H9 (cell line): ENCODE measurements at regions not wholly inside any gene's neighbourhood (a gene's known extent, or its start where the extent isn't known, plus 50 kb on each side); places are given as distances from the start of the nearest gene placed in this dataset.

Experiments used
- DNase-seq: peaks from one replicate; pipeline ENCODE4 v3.0.0-alpha.2; 2017
- H2AFZ ChIP-seq: one replicate; pipeline ENCODE4 v1.6.1; 2013; ENCODE audit warnings: mild to moderate bottlenecking, low read length, control low read depth, moderate library complexity
- H2AK5ac ChIP-seq: 2 replicates; pipeline ENCODE4 v1.6.1; 2013; ENCODE audit warnings: low read length, control low read depth, mixed read lengths; ENCODE audit not compliant: insufficient read length
- H2BK120ac ChIP-seq: one replicate; pipeline ENCODE4 v1.6.1; 2013; ENCODE audit warnings: low read depth, mild to moderate bottlenecking, low read length, control low read depth, inconsistent platforms; ENCODE audit not compliant: poor library complexity, severe bottlenecking
- H2BK12ac ChIP-seq: 2 replicates; pipeline ENCODE4 v1.6.1; 2013; ENCODE audit warnings: low read length, control low read depth, mixed read lengths, low read depth; ENCODE audit not compliant: insufficient read length
- H2BK15ac ChIP-seq: 2 replicates; pipeline ENCODE4 v1.6.1; 2013; ENCODE audit warnings: low read depth, low read length, control low read depth
- H2BK20ac ChIP-seq: one replicate; pipeline ENCODE4 v1.6.1; 2013; ENCODE audit warnings: low read depth, mild to moderate bottlenecking, low read length, control low read depth, inconsistent platforms; ENCODE audit not compliant: poor library complexity, severe bottlenecking
- H2BK5ac ChIP-seq: 2 replicates; pipeline ENCODE4 v1.6.1; 2013; ENCODE audit warnings: low read length, control low read depth, mixed read lengths; ENCODE audit not compliant: insufficient read length
- H3K14ac ChIP-seq: 2 replicates; pipeline ENCODE4 v1.6.1; 2013; ENCODE audit warnings: low read length, control low read depth; ENCODE audit not compliant: insufficient read depth
- H3K18ac ChIP-seq: 2 replicates; pipeline ENCODE4 v1.6.1; 2013; ENCODE audit warnings: low read depth, mild to moderate bottlenecking, mixed read lengths, low read length, control low read depth; ENCODE audit not compliant: insufficient read length
- H3K23ac ChIP-seq: 2 replicates; pipeline ENCODE4 v1.6.1; 2013; ENCODE audit warnings: low read length, control low read depth, mixed read lengths, low read depth; ENCODE audit not compliant: insufficient read length
- H3K23me2 ChIP-seq: 2 replicates; pipeline ENCODE4 v1.6.1; 2013; ENCODE audit warnings: low read depth, mild to moderate bottlenecking, mixed read lengths, low read length, control low read depth; ENCODE audit not compliant: insufficient read length, poor library complexity, severe bottlenecking
- H3K27ac ChIP-seq: 2 replicates; pipeline ENCODE4 v1.5.1; 2013; ENCODE audit warnings: low read length, control low read depth, mixed read lengths, low read depth; ENCODE audit not compliant: insufficient read length
- H3K27me3 ChIP-seq: 2 replicates; pipeline ENCODE4 v1.6.1; 2013; ENCODE audit warnings: low read length, control low read depth, inconsistent platforms; ENCODE audit not compliant: insufficient read depth
- H3K4ac ChIP-seq: 2 replicates; pipeline ENCODE4 v1.6.1; 2013; ENCODE audit warnings: low read depth, mild to moderate bottlenecking, control low read depth, inconsistent platforms, low read length, moderate library complexity
- H3K4me1 ChIP-seq: 2 replicates; pipeline ENCODE4 v1.6.1; 2013; ENCODE audit warnings: low read length, control low read depth, inconsistent platforms; ENCODE audit not compliant: insufficient read depth
- H3K4me2 ChIP-seq: 2 replicates; pipeline ENCODE4 v1.6.1; 2013; ENCODE audit warnings: low read length, control low read depth, mixed read lengths; ENCODE audit not compliant: insufficient read length, insufficient read depth
- H3K56ac ChIP-seq: 2 replicates; pipeline ENCODE4 v1.6.1; 2013; ENCODE audit warnings: low read depth, mild to moderate bottlenecking, mixed read lengths, low read length, control low read depth; ENCODE audit not compliant: insufficient read length
- H3K79me1 ChIP-seq: 2 replicates; pipeline ENCODE4 v1.6.1; 2013; ENCODE audit warnings: low read depth, mild to moderate bottlenecking, moderate library complexity, low read length, control low read depth, inconsistent platforms; ENCODE audit not compliant: insufficient read depth, poor library complexity, severe bottlenecking
- H3K79me2 ChIP-seq: 2 replicates; pipeline ENCODE4 v1.6.1; 2013; ENCODE audit warnings: low read length, control low read depth, inconsistent platforms; ENCODE audit not compliant: insufficient read depth
- H3K9ac ChIP-seq: 2 replicates; pipeline ENCODE4 v1.6.1; 2013; ENCODE audit warnings: low read length, control low read depth, mixed read lengths; ENCODE audit not compliant: insufficient read length; ENCODE audit errors: extremely low read depth
- H3K9me3 ChIP-seq: one replicate; pipeline ENCODE4 v1.6.1; 2013; ENCODE audit warnings: low read depth, low read length, inconsistent platforms; ENCODE audit not compliant: control insufficient read depth
- H3T11ph ChIP-seq: one replicate; pipeline ENCODE4 v1.6.1; 2013; ENCODE audit warnings: mild to moderate bottlenecking, low read length, control low read depth, inconsistent platforms
- H4K20me1 ChIP-seq: one replicate; pipeline ENCODE4 v1.6.1; 2013; ENCODE audit not compliant: control insufficient read depth, insufficient read length, insufficient read depth
- H4K5ac ChIP-seq: 2 replicates; pipeline ENCODE4 v1.6.1; 2013; ENCODE audit warnings: low read depth, mild to moderate bottlenecking, mixed read lengths, low read length, control low read depth; ENCODE audit not compliant: insufficient read length
- H4K8ac ChIP-seq: replicated peaks from 2 replicates; pipeline ENCODE4 v1.6.1; 2013; ENCODE audit warnings: low read length, control low read depth, mixed read lengths, low read depth; ENCODE audit not compliant: insufficient read length
- H4K91ac ChIP-seq: 2 replicates; pipeline ENCODE4 v1.6.1; 2013; ENCODE audit warnings: low read depth, mild to moderate bottlenecking, moderate library complexity, mixed read lengths, low read length, control low read depth; ENCODE audit not compliant: insufficient read length
- H3K27ac Mint-ChIP-seq, 3 experiments: 2 replicates in 2 of 3; 3 replicates in 1 of 3; pipeline ENCODE4 v1.8.0; 2020 to 2021; ENCODE audit warnings: mixed read lengths in 3 of 3, mild to moderate bottlenecking in 1 of 3, moderate library complexity in 1 of 3
- H3K27me3 Mint-ChIP-seq: 2 replicates; pipeline ENCODE4 v1.8.0; 2021; ENCODE audit warnings: low read depth, mild to moderate bottlenecking, moderate library complexity, mixed read lengths
- H3K36me3 Mint-ChIP-seq, 3 experiments: 2 replicates in 2 of 3; 3 replicates in 1 of 3; pipeline ENCODE4 v1.8.0; 2020 to 2021; ENCODE audit warnings: low read depth in 3 of 3, mixed read lengths in 3 of 3; ENCODE audit not compliant: insufficient read depth in 1 of 3
- H3K4me1 Mint-ChIP-seq, 2 experiments: 2 replicates each; pipeline ENCODE4 v1.8.0; 2020; ENCODE audit warnings: mixed read lengths in 2 of 2
- H3K4me3 Mint-ChIP-seq, 2 experiments: 2 replicates in 1 of 2; 3 replicates in 1 of 2; pipeline ENCODE4 v1.8.0; 2020 to 2021; ENCODE audit warnings: mild to moderate bottlenecking in 2 of 2, mixed read lengths in 2 of 2, moderate library complexity in 1 of 2
- H3K9me3 Mint-ChIP-seq, 2 experiments: 2 replicates in 1 of 2; 3 replicates in 1 of 2; pipeline ENCODE4 v1.8.0; 2020; ENCODE audit warnings: mild to moderate bottlenecking in 2 of 2, mixed read lengths in 2 of 2, moderate library complexity in 1 of 2
- CTCF ChIP-seq: fragments of 200-600 bp; sonication (generic); conservative IDR thresholded peaks from 3 replicates; pipeline ENCODE4 v1.8.0; 2021; ENCODE audit warnings: antibody characterized with exemption, mild to moderate bottlenecking

GRCh38 chr2:187715590-187715989, 161.4 kb upstream of the TFPI start:
- TF ChIP-seq CTCF: no peak
- no peak for DNase-seq
- Mint-ChIP-seq H3K27ac (no peak overlapping the region), H3K4me1 (peaks cover 28 to 54% of the 10 kb centered on the region in 2 experiments), H3K4me3 (no peak overlapping the region), H3K27me3 (no peaks in the 10 kb centered on the region), H3K36me3 (peaks cover 12 to 24% (median 19%) of the 10 kb centered on the region in 3 experiments), H3K9me3 (peaks cover 4 to 16% of the 10 kb centered on the region in 2 experiments; a peak in 4 of 5 replicates)
- H2BK12ac ChIP-seq: no peak overlapping the region
- H3K9ac ChIP-seq: no peak overlapping the region
- no peak overlapping the region for H2AK5ac ChIP-seq
- no peak overlapping the region for H2BK20ac ChIP-seq
- no peak overlapping the region for H3K18ac ChIP-seq
- H3T11ph ChIP-seq: no peak overlapping the region
- H4K5ac ChIP-seq: no peak overlapping the region
- no peak overlapping the region for H4K8ac ChIP-seq
- no peaks in the 10 kb centered on the region for H3K27me3 ChIP-seq
- no peak overlapping the region for H2AFZ ChIP-seq
- H3K9me3 ChIP-seq: peaks cover 9% of the 10 kb centered on the region
- no peak overlapping the region for H3K4me2 ChIP-seq
- H4K91ac ChIP-seq: no peak overlapping the region
- H2BK15ac ChIP-seq: no peak overlapping the region
- no peak overlapping the region for H3K23ac ChIP-seq
- H4K20me1 ChIP-seq: no peaks in the 10 kb centered on the region
- H3K79me2 ChIP-seq: no peaks in the 10 kb centered on the region
- H2BK5ac ChIP-seq: no peak overlapping the region
- no peak overlapping the region for H3K27ac ChIP-seq
- H3K79me1 ChIP-seq: no peaks in the 10 kb centered on the region
- peaks cover 9% of the 10 kb centered on the region for H3K4me1 ChIP-seq
- no peak overlapping the region for H3K56ac ChIP-seq
- H2BK120ac ChIP-seq: no peak overlapping the region
- H3K4ac ChIP-seq: no peak overlapping the region
- H3K14ac ChIP-seq: no peak overlapping the region
- no peaks in the 10 kb centered on the region for H3K23me2 ChIP-seq
